ENCODE measurements at regions not wholly inside any gene's neighbourhood (a gene's known extent, or its start where the extent isn't known, plus 50 kb on each side); places are given as distances from the start of the nearest gene placed in this dataset.

DNA sequence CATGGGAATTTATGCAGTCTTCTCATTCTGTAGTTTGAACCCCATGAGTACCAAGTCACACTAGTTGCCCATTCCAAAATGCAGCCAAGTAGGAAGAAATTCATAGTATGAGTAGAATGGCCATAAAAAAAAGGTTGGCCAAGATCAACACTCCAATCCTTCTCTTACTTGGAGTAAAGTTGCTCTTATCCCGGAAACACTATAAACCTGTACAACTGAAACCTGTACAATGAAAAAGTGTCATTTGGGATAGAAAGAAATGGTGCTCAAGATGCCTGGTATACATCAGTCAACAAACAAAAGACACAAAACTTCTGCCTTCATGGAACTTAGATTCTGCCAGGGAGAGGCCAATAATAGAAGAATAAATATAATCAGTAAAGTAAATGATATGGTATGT lies 325.0 kb downstream of the NFIB start:
- H3K9me3 ChIP-seq: no peaks in the 10 kb centered on the region
- no peak overlapping the region for H3K4me3 ChIP-seq
- TF ChIP-seq POLR2A (IDR thresholded peaks at IDR 0.05) (no peak), POLR2AphosphoS5 (IDR thresholded peaks at IDR 0.05) (no peak), EP300 (IDR thresholded peaks at IDR 0.05) (no peak)
- TF ChIP-seq, protein P1, sequence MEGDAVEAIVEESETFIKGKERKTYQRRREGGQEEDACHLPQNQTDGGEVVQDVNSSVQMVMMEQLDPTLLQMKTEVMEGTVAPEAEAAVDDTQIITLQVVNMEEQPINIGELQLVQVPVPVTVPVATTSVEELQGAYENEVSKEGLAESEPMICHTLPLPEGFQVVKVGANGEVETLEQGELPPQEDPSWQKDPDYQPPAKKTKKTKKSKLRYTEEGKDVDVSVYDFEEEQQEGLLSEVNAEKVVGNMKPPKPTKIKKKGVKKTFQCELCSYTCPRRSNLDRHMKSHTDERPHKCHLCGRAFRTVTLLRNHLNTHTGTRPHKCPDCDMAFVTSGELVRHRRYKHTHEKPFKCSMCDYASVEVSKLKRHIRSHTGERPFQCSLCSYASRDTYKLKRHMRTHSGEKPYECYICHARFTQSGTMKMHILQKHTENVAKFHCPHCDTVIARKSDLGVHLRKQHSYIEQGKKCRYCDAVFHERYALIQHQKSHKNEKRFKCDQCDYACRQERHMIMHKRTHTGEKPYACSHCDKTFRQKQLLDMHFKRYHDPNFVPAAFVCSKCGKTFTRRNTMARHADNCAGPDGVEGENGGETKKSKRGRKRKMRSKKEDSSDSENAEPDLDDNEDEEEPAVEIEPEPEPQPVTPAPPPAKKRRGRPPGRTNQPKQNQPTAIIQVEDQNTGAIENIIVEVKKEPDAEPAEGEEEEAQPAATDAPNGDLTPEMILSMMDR (IDR thresholded peaks at IDR 0.05): no peak
- 42 to 100% (median 92%) methylated on average over 1 of the region's 1 CpG for WGBS, 5 donors
- H3K27ac ChIP-seq: no peak overlapping the region
- intact Hi-C loops (cut with DNase I; ENCODE audit: low total_unique reads): no loop called here
- H3K4me1 ChIP-seq: no peaks in the 10 kb centered on the region
- DNase-seq: no peak
- no peaks in the 10 kb centered on the region for H3K27me3 ChIP-seq
- H3K36me3 ChIP-seq: no peaks in the 10 kb centered on the region

DNA sequence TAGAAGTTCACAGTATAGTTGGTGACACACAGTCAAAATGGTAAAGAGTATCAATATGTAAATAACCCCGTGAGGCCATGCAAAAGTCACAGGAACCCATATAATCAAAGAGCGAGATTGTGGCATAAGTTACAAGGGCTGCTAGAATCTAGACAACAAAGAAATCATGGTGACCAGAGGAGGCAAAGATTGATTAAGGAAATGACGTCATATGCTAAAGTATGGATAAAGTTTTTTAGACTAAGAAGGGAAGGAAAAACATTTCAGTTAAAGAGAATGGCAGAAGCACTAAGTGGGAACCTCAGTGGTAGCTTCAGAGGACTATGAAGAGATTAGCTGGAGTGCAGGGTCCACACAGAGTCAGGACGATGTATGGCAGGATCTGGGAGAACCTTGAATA lies 330.3 kb downstream of the NFIB start:
- no peak overlapping the region for H3K4me3 ChIP-seq
- peaks cover 0 to 11% (median 0%) of the 10 kb centered on the region in 4 donors for H3K4me1 ChIP-seq
- WGBS, 5 donors: 57 to 67% (median 60%) methylated on average over 4 of the region's 4 CpGs
- no peaks in the 10 kb centered on the region for H3K27me3 ChIP-seq
- no peak for DNase-seq
- intact Hi-C loops (cut with DNase I; ENCODE audit: low total_unique reads): no loop called here
- H3K27ac ChIP-seq: no peak overlapping the region
- no peaks in the 10 kb centered on the region for H3K9me3 ChIP-seq
- TF ChIP-seq POLR2A (IDR thresholded peaks at IDR 0.05) (no peak), POLR2AphosphoS5 (IDR thresholded peaks at IDR 0.05) (peak in 1 of 3 donors; percentile 13)
- H3K36me3 ChIP-seq: no peaks in the 10 kb centered on the region

DNA sequence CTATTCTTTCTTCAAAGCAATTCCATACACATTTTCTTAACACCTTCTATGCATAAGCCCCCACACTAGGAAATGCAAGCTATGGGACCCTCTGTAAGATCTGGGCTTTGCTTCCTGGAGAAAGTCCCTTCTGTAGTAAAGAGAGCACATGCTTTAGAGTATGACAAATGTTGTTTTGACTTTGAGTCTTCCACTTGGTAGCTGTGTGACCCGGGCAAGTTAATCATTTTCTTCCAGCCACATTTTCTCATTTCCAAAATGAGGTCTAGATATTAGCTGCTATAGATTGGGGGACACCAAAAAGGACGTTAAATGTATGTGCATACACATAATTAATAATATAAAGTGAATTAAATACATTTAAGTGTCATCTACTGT lies 334.0 kb downstream of the NFIB start:
- 18 to 60% (median 46%) methylated on average over 2 of the region's 2 CpGs for WGBS, 5 donors
- TF ChIP-seq POLR2AphosphoS5 (IDR thresholded peaks at IDR 0.05) (no peak), EP300 (IDR thresholded peaks at IDR 0.05) (no peak), POLR2A (IDR thresholded peaks at IDR 0.05) (no peak)
- TF ChIP-seq, protein P1 (IDR thresholded peaks at IDR 0.05): no peak
- intact Hi-C loops (cut with DNase I; ENCODE audit: low total_unique reads): no loop called here
- H3K4me3 ChIP-seq: no peak overlapping the region
- no peak for DNase-seq
- no peaks in the 10 kb centered on the region for H3K27me3 ChIP-seq
- no peaks in the 10 kb centered on the region for H3K36me3 ChIP-seq
- peaks cover 0 to 11% (median 0%) of the 10 kb centered on the region in 4 donors for H3K4me1 ChIP-seq
- no peaks in the 10 kb centered on the region for H3K9me3 ChIP-seq
- no peak overlapping the region for H3K27ac ChIP-seq

DNA sequence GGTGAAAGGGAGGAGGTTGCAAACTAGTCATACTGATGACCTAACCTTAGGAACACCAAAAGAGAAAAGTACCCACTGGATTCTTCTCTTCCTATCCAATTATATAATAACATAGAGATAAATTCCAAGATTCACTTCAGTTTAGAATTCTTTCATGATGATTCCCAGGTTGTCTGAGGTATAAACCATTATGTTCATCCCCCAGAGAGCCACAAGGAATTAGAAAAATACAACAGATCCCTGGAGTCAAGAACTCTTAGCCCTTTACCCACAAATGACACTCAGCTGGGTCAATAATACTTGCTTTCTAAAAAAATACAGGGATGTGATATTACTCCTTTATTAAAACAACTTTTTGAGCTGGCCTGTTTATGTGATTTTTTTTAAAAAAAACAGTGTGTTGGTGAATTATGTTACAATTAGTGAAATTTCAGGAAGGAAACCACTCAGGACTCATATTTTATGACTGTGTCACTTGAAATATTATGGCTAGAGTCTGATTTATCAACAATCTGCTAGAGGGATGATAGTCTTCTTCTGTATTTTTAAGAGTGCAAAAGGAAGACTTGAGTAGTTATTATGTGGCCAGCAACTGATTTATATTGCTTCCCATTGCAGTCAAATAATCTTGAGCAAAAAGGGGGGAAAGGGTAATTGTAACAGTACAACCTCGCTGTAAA lies 338.2 kb downstream of the NFIB start:
- WGBS, 5 donors: 77 to 86% (median 84%) methylated on average over 1 of the region's 1 CpG
- no peaks in the 10 kb centered on the region for H3K9me3 ChIP-seq
- peaks cover 0 to 11% (median 0%) of the 10 kb centered on the region in 4 donors for H3K4me1 ChIP-seq
- no peaks in the 10 kb centered on the region for H3K27me3 ChIP-seq
- no peak for DNase-seq
- no peaks in the 10 kb centered on the region for H3K36me3 ChIP-seq
- TF ChIP-seq, protein P1 (IDR thresholded peaks at IDR 0.05): no peak
- no peak for TF ChIP-seq POLR2A (IDR thresholded peaks at IDR 0.05)
- TF ChIP-seq POLR2AphosphoS5 (IDR thresholded peaks at IDR 0.05): no peak
- no peak for TF ChIP-seq EP300 (IDR thresholded peaks at IDR 0.05)
- intact Hi-C loops (cut with DNase I; ENCODE audit: low total_unique reads): no loop called here
- H3K27ac ChIP-seq: no peak overlapping the region
- no peak overlapping the region for H3K4me3 ChIP-seq

DNA sequence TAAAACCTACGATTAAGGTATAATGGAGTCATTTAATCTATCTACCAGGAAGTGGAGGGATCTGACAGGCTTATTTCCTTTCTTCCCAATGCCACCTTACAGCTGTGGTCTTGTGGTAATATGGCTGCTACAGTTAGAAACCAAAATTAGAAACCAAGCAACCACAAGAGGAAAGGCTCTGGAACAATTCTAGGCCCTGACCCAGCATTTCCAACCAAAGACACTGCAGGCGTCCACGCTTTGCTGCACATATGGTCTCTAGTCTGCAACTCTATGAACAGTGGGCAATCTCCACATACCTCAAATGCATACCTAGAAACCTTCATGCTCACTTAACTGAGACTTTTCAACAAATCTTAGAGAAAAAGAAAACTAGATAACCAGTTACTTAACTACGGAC lies 339.1 kb downstream of the NFIB start:
- 75 to 89% (median 84%) methylated on average over 4 of the region's 4 CpGs for WGBS, 5 donors
- Histone ChIP-seq H3K27me3 (no peaks in the 10 kb centered on the region), H3K36me3 (no peaks in the 10 kb centered on the region), H3K4me3 (no peak overlapping the region), H3K4me1 (peaks cover 0 to 9% (median 0%) of the 10 kb centered on the region in 4 donors), H3K9me3 (no peaks in the 10 kb centered on the region), H3K27ac (no peak overlapping the region)
- TF ChIP-seq, protein P1 (IDR thresholded peaks at IDR 0.05): no peak
- TF ChIP-seq POLR2AphosphoS5 (IDR thresholded peaks at IDR 0.05) (no peak), POLR2A (IDR thresholded peaks at IDR 0.05) (no peak), EP300 (IDR thresholded peaks at IDR 0.05) (no peak)
- intact Hi-C loops (cut with DNase I; ENCODE audit: low total_unique reads): no loop called here
- no peak for DNase-seq

All from stomach (tissue), 8 donors.